GM12878 (cell line): ENCODE measurements at regions not wholly inside any gene's neighbourhood (a gene's known extent, or its start where the extent isn't known, plus 50 kb on each side); places are given as distances from the start of the nearest gene placed in this dataset.

ENCODE experiments used
- ATAC-seq: fragments of 200-7000 bp; cut with Tn5 transposase; 3 replicates; pipeline ENCODE4 v1.9.1; 2020; ENCODE audit warnings: mild to moderate bottlenecking, moderate library complexity
- BruUV-seq: library from RNA; stranded (reverse); fragments of 400-500 nt; replicated peaks from 2 replicates; lab custom pipeline; 2021; lab: Mats Ljungman, UMichigan
- CTCF ChIA-PET: fragments of 300-600 bp; sonication (Branson Sonifier 250); formaldehyde crosslinking; extraction: SDS; loops from one replicate; lab custom pipeline; 2021; ENCODE audit warnings: inconsistent platforms; lab: Yijun Ruan, JAX
- POLR2A ChIA-PET: fragments of 350-600 bp; formaldehyde crosslinking; extraction: SDS; loops from one replicate; lab custom pipeline; 2021; ENCODE audit warnings: inconsistent platforms; lab: Charles Lee
- RAD21 ChIA-PET: fragments of 300-600 bp; sonication (Branson Sonifier 250); formaldehyde crosslinking; loops from one replicate; lab custom pipeline; 2023; ENCODE audit warnings: antibody characterized with exemption; ENCODE audit not compliant: unreplicated experiment; lab: Charles Lee
- SMC1A ChIA-PET: fragments of 300-600 bp; sonication (Branson Sonifier 250); formaldehyde crosslinking; loops from one replicate; lab custom pipeline; 2023; ENCODE audit not compliant: unreplicated experiment, uncharacterized antibody; lab: Charles Lee
- DNase-seq: peaks from one replicate; pipeline ENCODE4 v3.0.0-alpha.2; 2011; ENCODE audit warnings: low read depth, low spot score
- FAIRE-seq: peaks from 3 replicates; lab custom pipeline; 2011; peaks lifted over from hg19 to GRCh38; lab: Jason Lieb, UNC
- H2AFZ ChIP-seq: 2 replicates; pipeline ENCODE4 v1.6.0; 2011; ENCODE audit warnings: low read depth, low read length, control low read depth; ENCODE audit not compliant: control insufficient read depth
- H3K27ac ChIP-seq: 2 replicates; pipeline ENCODE4 v1.5.1; 2011; ENCODE audit warnings: control low read depth; ENCODE audit not compliant: control insufficient read depth, insufficient read depth
- H3K27me3 ChIP-seq, 2 experiments: replicated peaks in 1 of 2; 2 replicates each; pipeline versions ENCODE4 v1.6.0 to v1.6.1; 2011; ENCODE audit warnings: low read length in 1 of 2; ENCODE audit not compliant: control insufficient read depth in 2 of 2, insufficient read depth in 2 of 2
- H3K36me3 ChIP-seq, 2 experiments: 2 replicates each; pipeline ENCODE4 v1.5.1; 2011; ENCODE audit warnings: low read length in 1 of 2; ENCODE audit not compliant: control insufficient read depth in 2 of 2, insufficient read depth in 2 of 2
- H3K4me1 ChIP-seq: 2 replicates; pipeline ENCODE4 v1.6.1; 2011; ENCODE audit warnings: mild to moderate bottlenecking, low read length, moderate library complexity, mixed read lengths; ENCODE audit not compliant: control insufficient read depth, insufficient read depth
- H3K4me2 ChIP-seq: 2 replicates; pipeline ENCODE4 v1.6.0; 2011; ENCODE audit warnings: control low read depth; ENCODE audit not compliant: control insufficient read depth, insufficient read depth
- H3K4me3 ChIP-seq: fragments of 200-600 bp; sonication (generic); 2 replicates; pipeline ENCODE4 v1.5.1; 2016
- H3K79me2 ChIP-seq: 2 replicates; pipeline ENCODE4 v1.6.0; 2011; ENCODE audit warnings: low read length; ENCODE audit not compliant: control insufficient read depth, insufficient read depth
- H3K9ac ChIP-seq: 2 replicates; pipeline ENCODE4 v1.8.0; 2011; ENCODE audit warnings: low read length, control low read depth, mixed read lengths; ENCODE audit not compliant: control insufficient read depth, insufficient read depth
- H3K9me3 ChIP-seq: replicated peaks from 3 replicates; pipeline ENCODE4 v1.5.1; 2011; ENCODE audit warnings: mild to moderate bottlenecking, low read length; ENCODE audit not compliant: control insufficient read depth, insufficient read depth
- H4K20me1 ChIP-seq: 2 replicates; pipeline ENCODE4 v1.6.0; 2011; ENCODE audit not compliant: control insufficient read depth, insufficient read depth
- BMI1 ChIP-seq: fragments of 450-650 bp; IDR thresholded peaks from 2 replicates; pipeline ENCODE4 v1.6.1; 2016; ENCODE audit warnings: mild to moderate bottlenecking, moderate library complexity, borderline replicate concordance
- CEBPZ ChIP-seq: fragments of 150-350 bp; IDR thresholded peaks from 2 replicates; pipeline ENCODE4 v1.6.1; 2016; ENCODE audit warnings: low read depth, low read length
- CHD1 ChIP-seq: IDR thresholded peaks from 2 replicates; pipeline ENCODE4 v1.6.1; 2012; ENCODE audit warnings: low read depth, low read length, improper control_type of control experiment
- CTCF ChIP-seq, 3 experiments: IDR thresholded peaks in 2 of 3; conservative IDR thresholded peaks in 1 of 3; 2 replicates each; pipeline ENCODE4 v1.5.1; 2011; ENCODE audit warnings: low read depth in 3 of 3, low read length in 3 of 3, mild to moderate bottlenecking in 3 of 3, control low read depth in 2 of 3, moderate library complexity in 2 of 3, inconsistent platforms in 1 of 3, mixed read lengths in 1 of 3; ENCODE audit not compliant: control insufficient read depth in 2 of 3, insufficient read depth in 1 of 3; ENCODE audit errors: extremely low read depth in 1 of 3
- DPF2 ChIP-seq: fragments of 450-650 bp; IDR thresholded peaks from 2 replicates; pipeline ENCODE4 v1.6.1; 2017; ENCODE audit warnings: mild to moderate bottlenecking
- EP300 ChIP-seq, 2 experiments: fragments of 150-350 bp in 1 of 2; IDR thresholded peaks; 2 replicates each; pipeline ENCODE4 v1.6.1; 2011 to 2012; ENCODE audit warnings: low read depth in 2 of 2, low read length in 2 of 2, borderline replicate concordance in 1 of 2, improper control_type of control experiment in 1 of 2, inconsistent platforms in 1 of 2; ENCODE audit not compliant: control insufficient read depth in 1 of 2
- HDGF ChIP-seq: fragments of 450-650 bp; IDR thresholded peaks from 2 replicates; pipeline ENCODE4 v1.6.1; 2016; ENCODE audit warnings: antibody characterized with exemption
- MYB ChIP-seq: fragments of 150-350 bp; IDR thresholded peaks from 2 replicates; pipeline ENCODE4 v1.6.1; 2014; ENCODE audit warnings: mild to moderate bottlenecking, low read depth, low read length, borderline replicate concordance
- PML ChIP-seq: IDR thresholded peaks from 2 replicates; pipeline ENCODE4 v1.6.1; 2012; ENCODE audit warnings: low read length, inconsistent platforms
- SREBF2 ChIP-seq: IDR thresholded peaks from 2 replicates; pipeline ENCODE4 v1.6.1; 2012; ENCODE audit warnings: mild to moderate bottlenecking, low read length
- TCF3 ChIP-seq: IDR thresholded peaks from 2 replicates; pipeline ENCODE4 v1.6.1; 2012; ENCODE audit warnings: low read depth, mild to moderate bottlenecking, low read length, borderline replicate concordance; ENCODE audit not compliant: insufficient read depth
- ZBTB11 ChIP-seq: fragments of 450-650 bp; formaldehyde crosslinking; IDR thresholded peaks from 2 replicates; pipeline ENCODE4 v1.5.0; 2022; ENCODE audit warnings: mild to moderate bottlenecking, missing genetic modification characterization
- WGBS: methylation state at CpG from one replicate; pipeline ENCODE4 v1.1.6; 2016; ENCODE audit warnings: low lambda C conversion rate; ENCODE audit not compliant: insufficient replicate concordance, insufficient coverage; ENCODE audit errors: missing lambda C conversion rate; 5-methylcytosine and 5-hydroxymethylcytosine counted together
- in situ Hi-C: fragments of 300-500 bp; cut with MboI; formaldehyde crosslinking; loops from 9 replicates; pipeline ENCODE4 v1.14.3; 2018; ENCODE audit warnings: mixed read lengths
- intact Hi-C: fragments of 100-400 bp; cut with micrococcal nuclease; formaldehyde crosslinking; loops from one replicate; pipeline ENCODE4 v1.14.2; 2022; ENCODE audit not compliant: unreplicated experiment

- in situ Hi-C loops: no loop called here
- ChIA-PET SMC1A (no interaction called here), POLR2A (interaction anchor here (0.7 kb wide), 1 partner anchor 13 kb away, joined by 3 read pairs; no protein-coding TSS in a partner anchor), CTCF (interaction anchor here (0.6 kb wide), 1 partner anchor 17 kb away, joined by 3 read pairs; no protein-coding TSS in a partner anchor), RAD21 (no interaction called here)
- Histone ChIP-seq H3K4me2 (no peak overlapping the region), H2AFZ (no peak overlapping the region), H3K27me3 (no peaks in the 10 kb centered on the region), H3K36me3 (no peaks in the 10 kb centered on the region), H3K4me1 (no peaks in the 10 kb centered on the region), H3K9ac (no peak overlapping the region), H3K9me3 (no peaks in the 10 kb centered on the region), H3K79me2 (no peaks in the 10 kb centered on the region), H4K20me1 (no peaks in the 10 kb centered on the region), H3K4me3 (no peak overlapping the region), H3K27ac (no peak overlapping the region)
- ATAC-seq (no peak), FAIRE-seq (no peak), DNase-seq (no peak)
- TF ChIP-seq CHD1 (no peak), PML (no peak), DPF2 (no peak), BMI1 (no peak), SREBF2 (no peak), ZBTB11 (no peak), CEBPZ (no peak), MYB (no peak), TCF3 (no peak), EP300 (IDR thresholded peaks at IDR 0.05; ENCODE audit: borderline replicate concordance in 1 of 2, control insufficient read depth in 1 of 2, low read depth in 2 of 2, low read length in 2 of 2) (no peak), CTCF (IDR thresholded peaks at IDR 0.05 in 2 of 3, conservative IDR thresholded peaks at IDR 0.05 in 1 of 3; ENCODE audit: control insufficient read depth in 2 of 3, extremely low read depth in 1 of 3, insufficient read depth in 1 of 3, low read depth in 3 of 3, low read length in 3 of 3) (no peak), HDGF (no peak)
- BruUV-seq: no TSS peak
- WGBS: 1% methylated on average over 4 of the region's 4 CpGs
- intact Hi-C loops: no loop called here
These were observed 285.7 kb upstream of the TRAM1L1 start for GRCh38 chr4:117370944-117371668.
